ENCODE measurements at regions not wholly inside any gene's neighbourhood (a gene's known extent, or its start where the extent isn't known, plus 50 kb on each side); places are given as distances from the start of the nearest gene placed in this dataset.

- TF ChIP-seq CTCF (IDR thresholded peaks at IDR 0.05; ENCODE audit: low read length) (no peak), EZH2 (optimal IDR thresholded peaks at IDR 0.05; ENCODE audit: low read depth, low read length) (no peak), EZH2phosphoT487 (IDR thresholded peaks at IDR 0.05; ENCODE audit: low read length) (no peak)
Measured at GRCh38 chr12:67475725-67476124, 172.8 kb upstream of the DYRK2 start.

Measured in MM.1S (cell line).